ENCODE measurements at regions not wholly inside any gene's neighbourhood (a gene's known extent, or its start where the extent isn't known, plus 50 kb on each side); places are given as distances from the start of the nearest gene placed in this dataset.
"Not testable (repeated sequence)": the region's sequence is repeated elsewhere in the genome, so short reads cannot be mapped to it uniquely, and the experiment has no call there.

DNA sequence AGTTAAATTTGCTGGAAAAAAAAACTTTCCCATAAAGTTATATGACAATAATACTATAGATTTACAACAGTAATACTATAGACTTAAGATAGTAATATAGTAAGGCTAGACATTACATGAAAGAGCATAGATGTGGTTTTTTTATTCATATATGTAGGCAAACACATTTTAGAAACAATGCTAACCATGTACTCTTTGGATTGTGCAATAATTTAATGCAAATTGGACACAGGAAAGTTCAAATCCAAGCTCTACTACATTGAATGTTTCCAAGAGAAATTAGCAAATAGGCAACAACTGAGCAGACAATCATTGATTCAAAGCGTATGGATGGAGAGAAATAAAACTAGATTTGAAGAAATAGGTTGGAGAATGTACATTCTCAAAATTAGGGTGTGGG is 469.2 kb downstream of the CNTN3 start:
- no peak overlapping the region for H3K4me3 Mint-ChIP-seq
- ATAC-seq, result no peak
- no peak overlapping the region for H3K27ac Mint-ChIP-seq
- H3K4me1 Mint-ChIP-seq, result no peaks in the 10 kb centered on the region
- no peaks in the 10 kb centered on the region for H3K36me3 Mint-ChIP-seq
- no peaks in the 10 kb centered on the region for H3K27me3 Mint-ChIP-seq
- H3K9me3 Mint-ChIP-seq, result peaks cover 6% of the 10 kb centered on the region

DNA sequence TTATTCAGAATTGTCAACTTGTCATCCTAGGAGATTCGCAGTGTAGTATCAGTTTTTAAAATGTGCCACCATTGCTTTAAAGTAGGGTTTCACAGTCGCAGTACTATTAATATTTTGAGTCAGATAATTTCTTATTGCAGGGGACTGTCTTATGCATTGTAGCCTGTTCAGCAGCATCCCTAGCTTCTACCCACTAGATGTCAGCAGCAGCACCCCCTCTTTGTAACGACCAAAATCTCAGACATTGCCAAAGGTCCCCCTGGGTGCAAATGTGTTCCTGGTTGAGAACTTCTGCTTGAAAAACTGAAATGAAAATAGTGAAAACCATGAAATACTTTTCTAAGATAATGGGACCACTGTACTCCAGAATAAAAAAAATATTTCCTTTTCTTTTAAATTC is 474.8 kb downstream of the CNTN3 start:
- Mint-ChIP-seq H3K4me3 (no peak overlapping the region), H3K27ac (no peak overlapping the region)

DNA sequence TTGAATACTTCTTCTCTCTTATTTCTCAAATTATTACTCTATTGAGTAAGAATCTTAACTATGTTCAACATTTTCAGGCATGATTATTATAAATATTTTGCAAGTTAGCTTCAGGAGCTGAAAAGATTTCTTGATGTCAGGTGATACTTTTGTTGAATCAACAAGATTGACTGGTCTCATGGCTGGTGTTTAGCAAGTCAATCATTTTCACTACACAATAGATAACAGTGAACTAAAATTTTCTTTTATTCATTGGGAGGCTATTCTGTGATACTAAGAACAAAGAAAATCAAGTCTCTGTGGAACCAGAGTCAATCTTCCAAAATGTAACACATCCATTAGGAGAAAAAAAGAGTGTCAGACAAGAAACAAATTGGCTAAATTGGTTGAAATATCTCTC is 476.7 kb downstream of the CNTN3 start:
- Mint-ChIP-seq H3K4me1 (no peaks in the 10 kb centered on the region), H3K4me3 (no peak overlapping the region), H3K27me3 (no peaks in the 10 kb centered on the region), H3K36me3 (no peaks in the 10 kb centered on the region), H3K27ac (no peak overlapping the region), H3K9me3 (peaks cover 5% of the 10 kb centered on the region)
- ATAC-seq, result no peak

More for the DNA sequence above, 474.8 kb downstream of the CNTN3 start:
- ATAC-seq, result no peak
- Mint-ChIP-seq H3K9me3 (peaks cover 2% of the 10 kb centered on the region), H3K4me1 (no peaks in the 10 kb centered on the region), H3K27me3 (no peaks in the 10 kb centered on the region), H3K36me3 (no peaks in the 10 kb centered on the region)

DNA sequence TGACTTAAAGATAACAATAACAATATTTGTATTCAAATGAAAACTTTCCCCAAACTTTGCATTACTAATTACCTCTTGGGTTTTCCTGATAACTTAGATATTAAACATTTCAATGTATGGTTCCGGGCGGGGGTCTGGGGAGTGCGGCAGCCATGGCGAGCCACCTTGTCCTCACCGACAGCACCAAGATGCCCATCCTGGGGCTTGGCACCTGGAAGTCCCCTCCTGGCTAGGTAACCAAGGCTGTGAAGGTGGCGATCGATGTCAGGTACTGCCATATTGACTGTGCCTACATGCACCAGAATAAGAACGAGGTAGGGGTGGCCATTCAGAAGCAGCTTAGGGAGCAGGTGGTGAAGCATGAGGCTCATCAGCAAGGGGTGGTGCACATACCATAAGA is 478.7 kb downstream of the CNTN3 start:
- peaks cover 5% of the 10 kb centered on the region for H3K9me3 Mint-ChIP-seq
- H3K4me3 Mint-ChIP-seq, result no peak overlapping the region
- no peaks in the 10 kb centered on the region for H3K36me3 Mint-ChIP-seq
- H3K27ac Mint-ChIP-seq, result no peak overlapping the region
- H3K27me3 Mint-ChIP-seq, result no peaks in the 10 kb centered on the region
- ATAC-seq, result no peak
- H3K4me1 Mint-ChIP-seq, result no peaks in the 10 kb centered on the region

DNA sequence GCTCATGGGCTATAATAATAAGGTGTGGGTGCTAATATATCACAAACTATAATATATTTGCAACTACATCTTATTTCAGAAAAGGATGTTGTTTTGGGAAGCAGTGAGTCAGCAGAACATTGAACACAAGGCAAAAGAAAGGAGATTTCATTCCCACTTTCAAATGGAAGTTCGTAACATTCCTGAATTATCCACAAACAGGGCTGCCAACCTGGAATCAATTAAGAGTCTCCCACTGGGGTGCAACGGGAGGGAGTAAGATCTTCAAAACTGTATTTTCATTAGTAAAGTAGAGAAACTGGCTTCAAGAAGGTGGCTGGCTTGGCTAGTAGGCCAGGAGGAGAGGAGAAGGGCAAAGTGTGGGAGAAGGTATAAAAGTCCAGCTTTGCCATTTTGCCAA is 479.6 kb downstream of the CNTN3 start:
- H3K9me3 Mint-ChIP-seq, result peaks cover 11% of the 10 kb centered on the region
- H3K4me1 Mint-ChIP-seq, result no peaks in the 10 kb centered on the region
- no peaks in the 10 kb centered on the region for H3K36me3 Mint-ChIP-seq
- H3K27me3 Mint-ChIP-seq, result no peaks in the 10 kb centered on the region
- no peak for ATAC-seq
- no peak overlapping the region for H3K27ac Mint-ChIP-seq
- no peak overlapping the region for H3K4me3 Mint-ChIP-seq

DNA sequence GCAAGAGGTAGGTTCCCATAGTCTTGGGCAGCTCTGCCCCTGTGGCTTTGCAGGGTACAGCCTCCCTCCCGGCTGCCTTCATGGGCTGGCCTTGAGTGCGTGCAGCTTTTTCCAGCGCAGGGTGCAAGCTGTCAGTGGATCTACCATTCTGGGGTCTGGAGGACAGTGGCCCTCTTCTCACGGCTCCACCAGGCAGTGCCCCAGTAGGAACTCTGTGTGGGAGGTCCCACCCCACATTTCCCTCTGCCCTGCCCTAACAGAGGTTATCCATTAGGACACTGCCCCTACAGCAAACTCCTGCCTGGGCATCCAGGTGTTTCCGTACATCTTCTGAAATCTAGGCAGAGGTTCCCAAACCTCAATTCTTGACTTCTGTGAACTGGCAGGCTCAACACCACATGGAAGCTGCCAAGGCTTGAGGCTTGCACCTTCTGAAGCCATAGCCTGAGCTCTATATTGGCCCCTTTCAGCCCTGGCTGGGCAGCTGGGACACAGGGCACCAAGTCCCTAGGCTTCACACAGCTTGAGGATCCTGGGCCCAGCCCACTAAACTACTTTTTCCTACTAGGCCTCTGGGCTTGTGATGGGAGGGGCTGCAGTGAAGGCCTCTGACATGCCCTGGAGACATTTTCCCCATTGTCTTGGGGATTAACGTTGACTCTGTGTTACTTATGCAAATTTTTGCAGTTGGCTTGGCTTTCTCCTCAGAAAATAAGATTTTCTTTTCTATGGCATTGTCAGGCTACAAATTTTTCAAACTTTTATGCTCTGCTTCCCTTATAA is 482.7 kb downstream of the CNTN3 start:
- H3K9me3 Mint-ChIP-seq, result peaks cover 19% of the 10 kb centered on the region
- ATAC-seq, H3K36me3 Mint-ChIP-seq, H3K27ac Mint-ChIP-seq, H3K4me3 Mint-ChIP-seq, H3K4me1 Mint-ChIP-seq, H3K27me3 Mint-ChIP-seq: not testable (repeated sequence)

DNA sequence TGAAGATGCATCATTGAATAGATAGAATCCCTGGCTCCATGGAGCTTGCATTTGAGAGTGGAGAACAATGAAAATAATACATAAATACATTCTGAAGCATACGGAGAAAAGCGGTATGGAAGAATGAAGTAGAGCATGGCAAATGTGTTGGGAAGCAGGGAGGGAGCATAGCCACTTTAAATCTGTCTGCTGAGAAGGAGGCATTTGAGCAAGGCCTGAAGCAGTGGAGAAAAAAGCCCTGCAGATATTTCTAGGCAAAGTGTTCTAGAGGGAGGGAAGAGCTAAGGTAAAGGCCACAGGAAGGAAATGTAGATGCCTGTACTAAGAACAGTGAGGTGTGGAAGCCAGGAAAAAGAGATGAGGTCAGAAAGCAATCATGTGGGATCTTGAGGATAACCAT is 484.8 kb downstream of the CNTN3 start:
- Mint-ChIP-seq H3K36me3 (no peaks in the 10 kb centered on the region), H3K27me3 (no peaks in the 10 kb centered on the region), H3K4me1 (no peaks in the 10 kb centered on the region), H3K4me3 (no peak overlapping the region), H3K9me3 (peaks cover 17% of the 10 kb centered on the region), H3K27ac (no peak overlapping the region)
- ATAC-seq, result no peak

DNA sequence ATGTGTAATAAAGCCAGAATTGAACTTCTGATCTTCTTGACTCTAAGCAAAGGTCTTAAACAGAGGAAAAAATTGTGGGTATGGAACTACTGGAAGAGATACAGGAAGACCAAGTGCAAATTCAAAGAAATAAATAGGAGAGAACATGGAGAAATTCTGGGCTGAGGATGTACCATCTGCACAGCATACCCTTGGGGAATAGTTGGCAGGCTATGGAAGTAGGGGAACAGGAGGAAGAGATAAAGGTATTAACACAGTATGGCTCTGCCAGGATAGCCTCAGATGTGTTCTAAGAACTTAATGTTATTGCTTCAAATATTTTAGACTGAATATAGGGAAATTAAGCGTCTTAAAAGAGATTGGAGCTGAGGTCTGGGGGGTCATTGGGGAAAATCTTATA is 485.4 kb downstream of the CNTN3 start:
- no peak for ATAC-seq
- Mint-ChIP-seq H3K27me3 (no peaks in the 10 kb centered on the region), H3K9me3 (peaks cover 14% of the 10 kb centered on the region), H3K4me3 (no peak overlapping the region), H3K36me3 (no peaks in the 10 kb centered on the region), H3K4me1 (no peaks in the 10 kb centered on the region), H3K27ac (no peak overlapping the region)

DNA sequence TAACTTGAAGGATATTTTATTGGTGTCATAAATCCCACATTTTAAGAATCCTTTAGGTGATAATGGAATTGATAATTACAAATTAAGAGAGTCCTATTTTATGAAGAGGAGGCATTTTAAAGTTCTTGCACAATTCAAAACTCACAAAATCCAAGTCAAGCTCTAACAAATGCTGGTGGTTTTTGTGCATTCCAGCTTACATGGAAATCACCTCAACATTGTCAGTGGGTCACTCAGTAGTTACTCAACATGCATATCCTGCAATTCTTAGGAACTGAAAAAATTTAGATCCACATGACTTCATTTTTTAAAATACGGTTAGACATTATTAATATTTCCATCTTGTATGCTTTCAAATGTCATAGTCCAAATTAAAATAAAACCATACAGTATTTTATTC is 487.2 kb downstream of the CNTN3 start:
- Mint-ChIP-seq H3K27ac (no peak overlapping the region), H3K27me3 (no peaks in the 10 kb centered on the region), H3K4me1 (no peaks in the 10 kb centered on the region), H3K36me3 (no peaks in the 10 kb centered on the region), H3K4me3 (no peak overlapping the region), H3K9me3 (peaks cover 14% of the 10 kb centered on the region)
- no peak for ATAC-seq

DNA sequence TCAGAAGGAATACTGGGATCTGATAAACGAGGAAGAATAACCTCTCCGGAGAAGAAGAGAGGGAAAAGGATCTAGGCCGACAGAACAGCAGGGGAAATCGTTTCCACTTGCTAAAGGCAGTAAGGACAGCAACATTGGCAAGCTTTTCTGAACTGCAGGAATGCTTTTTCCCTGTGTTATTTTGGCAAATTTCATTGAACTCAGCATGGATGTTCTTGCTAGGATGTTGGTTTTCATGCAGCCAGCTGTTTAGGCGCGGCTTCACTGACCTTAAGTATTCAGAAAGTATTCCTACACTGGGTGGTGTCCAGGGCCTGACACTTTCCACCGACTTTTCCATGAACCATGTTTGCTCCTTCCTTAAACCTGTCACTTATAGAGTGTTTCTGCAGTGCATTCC is 489.7 kb downstream of the CNTN3 start:
- Mint-ChIP-seq H3K36me3 (no peaks in the 10 kb centered on the region), H3K4me3 (no peak overlapping the region), H3K27ac (no peak overlapping the region), H3K27me3 (no peaks in the 10 kb centered on the region), H3K9me3 (peaks cover 13% of the 10 kb centered on the region), H3K4me1 (no peaks in the 10 kb centered on the region)
- ATAC-seq, result no peak

DNA sequence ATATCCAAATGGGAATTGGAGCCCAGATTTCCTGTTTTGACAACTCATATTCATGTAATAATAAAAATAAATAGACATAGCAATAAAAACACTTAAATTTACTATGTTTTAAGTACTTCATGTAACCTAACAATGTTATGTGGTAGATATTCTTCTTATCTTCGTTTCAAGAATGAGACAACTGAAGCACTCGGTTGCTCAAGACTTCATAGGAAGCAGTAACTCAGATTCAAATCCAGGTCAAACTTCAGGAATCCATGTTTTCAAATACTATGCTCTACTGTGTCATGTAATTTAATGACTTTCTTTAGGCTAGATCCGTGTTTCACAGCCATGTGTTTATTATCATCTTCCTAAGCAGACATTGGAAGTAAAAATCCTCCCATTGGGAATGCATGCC is 492.2 kb downstream of the CNTN3 start:
- Mint-ChIP-seq H3K27me3 (no peaks in the 10 kb centered on the region), H3K4me1 (no peaks in the 10 kb centered on the region), H3K36me3 (no peaks in the 10 kb centered on the region), H3K27ac (no peak overlapping the region), H3K9me3 (peaks cover 5% of the 10 kb centered on the region), H3K4me3 (no peak overlapping the region)
- ATAC-seq, result no peak

DNA sequence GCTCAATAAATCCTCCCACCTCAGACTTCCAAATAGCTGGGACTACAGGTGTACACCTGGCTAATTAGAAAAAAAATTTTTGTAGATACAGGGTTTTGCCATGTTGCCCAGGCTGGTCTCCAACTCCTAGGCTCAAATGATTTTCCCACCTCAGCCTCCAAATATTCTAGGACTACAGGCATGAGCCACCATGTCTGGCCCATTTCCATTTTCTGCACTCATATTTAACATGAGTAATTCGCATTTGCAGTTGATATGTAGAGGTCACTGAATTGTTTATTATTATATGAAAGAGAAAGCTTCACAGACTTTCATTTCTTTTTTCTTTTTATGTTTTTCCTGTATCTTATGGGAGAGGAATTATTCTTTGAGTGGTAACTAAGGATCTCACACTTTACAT is 492.7 kb downstream of the CNTN3 start:
- ATAC-seq, result no peak
- Mint-ChIP-seq H3K4me1 (no peaks in the 10 kb centered on the region), H3K4me3 (no peak overlapping the region), H3K36me3 (no peaks in the 10 kb centered on the region), H3K9me3 (peaks cover 9% of the 10 kb centered on the region), H3K27ac (no peak overlapping the region), H3K27me3 (no peaks in the 10 kb centered on the region)

DNA sequence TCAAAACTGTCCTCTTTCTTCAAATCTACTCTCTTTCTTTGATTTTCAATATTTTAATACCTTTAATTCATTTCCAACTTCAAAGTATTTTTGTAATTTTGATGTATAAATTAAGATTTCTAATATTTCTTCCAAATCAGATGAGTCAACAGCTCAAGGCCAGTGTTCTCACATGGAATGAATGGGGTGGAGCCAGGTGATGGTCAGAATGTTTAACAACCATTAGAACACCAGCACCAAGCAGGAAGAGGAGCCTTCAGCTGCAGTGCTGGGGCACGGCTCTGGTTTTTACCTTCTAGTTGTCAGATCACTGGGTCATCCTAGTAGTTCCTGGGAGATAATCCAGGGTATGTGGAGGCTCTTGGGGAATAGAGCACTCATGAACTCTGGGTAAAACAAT is 494.5 kb upstream of the PDZRN3 start:
- Mint-ChIP-seq H3K4me3 (no peak overlapping the region), H3K27ac (no peak overlapping the region), H3K4me1 (no peaks in the 10 kb centered on the region), H3K36me3 (no peaks in the 10 kb centered on the region), H3K27me3 (no peaks in the 10 kb centered on the region), H3K9me3 (peaks cover 14% of the 10 kb centered on the region)
- ATAC-seq, result no peak

DNA sequence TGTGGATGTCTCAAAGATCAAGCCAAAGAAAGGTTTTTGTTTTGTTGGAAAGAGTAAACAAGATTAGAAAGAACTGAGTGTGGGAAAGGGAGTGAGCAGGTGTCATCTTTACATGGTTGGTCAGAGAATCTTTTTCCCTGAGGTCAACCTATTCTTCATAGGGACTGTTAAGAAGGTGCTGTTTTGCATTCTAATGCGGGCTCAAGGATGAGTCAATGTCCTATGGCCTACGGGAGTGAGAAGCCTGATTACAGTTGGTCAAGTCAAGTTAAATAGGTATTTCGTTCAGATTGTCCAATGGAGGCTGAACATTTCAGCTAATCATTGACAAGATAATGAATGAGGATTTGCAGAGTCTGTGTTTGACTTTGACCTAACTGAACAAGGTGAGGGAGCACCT is 491.2 kb upstream of the PDZRN3 start:
- ATAC-seq, result no peak
- Mint-ChIP-seq H3K27me3 (no peaks in the 10 kb centered on the region), H3K36me3 (no peaks in the 10 kb centered on the region), H3K27ac (no peak overlapping the region), H3K4me1 (no peaks in the 10 kb centered on the region), H3K9me3 (peaks cover 16% of the 10 kb centered on the region), H3K4me3 (no peak overlapping the region)

DNA sequence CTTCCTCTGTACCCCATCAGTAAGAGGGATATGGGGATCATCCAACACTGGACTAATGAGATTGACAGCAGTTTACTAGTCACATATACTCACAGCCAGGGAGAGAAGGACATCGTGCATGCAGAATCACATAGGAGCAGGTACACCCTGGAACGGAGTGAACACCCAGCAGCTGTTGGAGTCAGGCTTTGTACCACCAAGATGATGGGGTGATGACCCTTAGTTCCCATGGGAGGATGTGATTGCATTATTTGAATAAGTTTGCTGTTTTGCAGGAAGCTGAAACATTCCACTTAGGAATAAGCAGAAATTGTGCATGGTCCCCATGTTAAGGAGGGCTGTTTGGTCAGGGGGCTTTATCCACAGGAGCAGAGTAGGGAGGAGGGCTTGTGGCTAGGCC is 482.7 kb upstream of the PDZRN3 start:
- Mint-ChIP-seq H3K4me3 (no peak overlapping the region), H3K27ac (no peak overlapping the region), H3K27me3 (no peaks in the 10 kb centered on the region), H3K9me3 (peaks cover 3% of the 10 kb centered on the region), H3K4me1 (no peaks in the 10 kb centered on the region), H3K36me3 (no peaks in the 10 kb centered on the region)
- no peak for ATAC-seq

DNA sequence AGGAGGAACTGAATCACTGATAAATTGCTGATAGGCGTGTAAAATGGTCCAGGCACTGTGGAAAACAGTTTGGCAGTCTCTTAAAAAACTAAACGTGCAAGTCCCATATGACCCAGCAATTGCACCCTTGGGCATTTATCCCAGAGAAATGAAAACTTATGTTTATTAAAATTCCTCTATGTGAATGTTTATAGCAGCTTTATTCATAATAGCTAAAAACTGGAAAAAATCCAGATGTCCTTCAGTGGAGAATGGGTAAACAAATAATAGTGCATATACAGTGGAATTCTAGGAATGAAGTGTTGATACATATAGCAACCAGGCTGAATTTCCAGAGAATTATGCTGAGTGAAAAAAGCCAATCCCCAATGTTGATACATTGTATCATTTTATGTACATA is 482.2 kb upstream of the PDZRN3 start:
- no peak overlapping the region for H3K27ac Mint-ChIP-seq
- H3K9me3 Mint-ChIP-seq, result peaks cover 4% of the 10 kb centered on the region
- no peaks in the 10 kb centered on the region for H3K36me3 Mint-ChIP-seq
- no peak for ATAC-seq
- H3K4me3 Mint-ChIP-seq, result no peak overlapping the region
- H3K4me1 Mint-ChIP-seq, result no peaks in the 10 kb centered on the region
- no peaks in the 10 kb centered on the region for H3K27me3 Mint-ChIP-seq

DNA sequence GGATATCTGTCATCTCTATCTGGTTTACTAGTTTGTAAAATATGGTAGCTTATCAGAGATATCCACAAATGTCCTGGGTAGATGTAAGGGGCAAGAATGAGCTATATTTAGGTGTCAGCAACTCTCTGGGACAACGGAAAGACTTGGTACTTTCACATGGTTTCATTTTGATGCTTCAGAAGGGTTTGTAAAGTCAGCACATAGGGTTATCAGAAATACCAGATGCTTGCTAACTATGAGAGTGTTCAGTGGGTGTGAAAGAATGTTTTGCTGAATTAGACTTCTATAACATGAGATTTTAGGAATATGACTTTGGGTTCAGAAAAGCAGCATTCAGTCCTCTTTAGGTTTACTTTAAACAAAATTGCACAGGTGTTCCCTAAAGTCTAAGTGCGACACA is 466.5 kb upstream of the PDZRN3 start:
- Mint-ChIP-seq H3K9me3 (peaks cover 16% of the 10 kb centered on the region), H3K36me3 (no peaks in the 10 kb centered on the region), H3K27me3 (no peaks in the 10 kb centered on the region), H3K4me1 (no peaks in the 10 kb centered on the region), H3K27ac (no peak overlapping the region), H3K4me3 (no peak overlapping the region)
- no peak for ATAC-seq
